GM19452 (cell line): ENCODE measurements at regions not wholly inside any gene's neighbourhood (a gene's known extent, or its start where the extent isn't known, plus 50 kb on each side); places are given as distances from the start of the nearest gene placed in this dataset.
"Not testable (repeated sequence)": the region's sequence is repeated elsewhere in the genome, so short reads cannot be mapped to it uniquely, and the experiment has no call there.

Experiments used
- ATAC-seq: cut with Tn5 transposase; IDR thresholded peaks from one replicate; pipeline ENCODE4 v1.9.1; 2021; ENCODE audit not compliant: unreplicated experiment

DNA sequence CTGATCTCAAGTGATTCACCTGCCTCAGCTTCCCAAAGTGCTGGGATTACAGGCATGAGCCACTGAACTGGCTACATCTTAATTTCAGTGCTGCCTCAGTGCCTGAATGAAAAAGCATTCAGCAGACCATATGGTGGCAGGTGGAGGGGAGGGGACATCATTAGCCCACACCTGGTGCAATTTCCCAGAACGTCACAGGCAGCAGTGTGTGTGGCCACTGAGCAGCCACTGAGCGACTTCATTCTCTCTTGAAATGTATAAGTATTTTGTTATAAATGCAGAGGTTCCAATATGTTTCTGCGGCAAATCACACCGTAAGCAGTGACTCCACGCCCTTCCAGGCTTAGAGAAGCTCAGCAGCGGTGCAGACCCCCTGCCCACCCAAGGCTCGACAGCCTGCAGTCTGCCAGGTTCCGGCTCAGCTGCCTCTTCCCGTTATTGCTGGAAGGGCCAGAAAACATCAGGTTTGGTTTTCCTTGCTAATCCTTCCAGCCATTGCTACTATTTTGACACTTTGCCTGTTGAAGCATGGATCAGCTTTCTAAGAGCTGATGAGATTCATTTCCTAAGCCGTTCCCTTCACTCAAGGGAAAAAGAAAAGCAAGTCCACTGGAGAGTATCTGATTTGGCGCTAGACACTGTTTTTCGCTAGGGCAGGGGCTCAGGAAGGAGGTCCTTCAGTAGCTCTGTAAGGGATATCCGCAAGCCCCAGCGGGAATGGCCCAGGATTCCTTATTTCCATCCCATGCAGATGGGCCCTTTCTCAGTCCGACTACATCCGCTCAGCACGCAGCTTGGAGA, 250.7 kb downstream of the VAPA start:
- no peak for ATAC-seq

DNA sequence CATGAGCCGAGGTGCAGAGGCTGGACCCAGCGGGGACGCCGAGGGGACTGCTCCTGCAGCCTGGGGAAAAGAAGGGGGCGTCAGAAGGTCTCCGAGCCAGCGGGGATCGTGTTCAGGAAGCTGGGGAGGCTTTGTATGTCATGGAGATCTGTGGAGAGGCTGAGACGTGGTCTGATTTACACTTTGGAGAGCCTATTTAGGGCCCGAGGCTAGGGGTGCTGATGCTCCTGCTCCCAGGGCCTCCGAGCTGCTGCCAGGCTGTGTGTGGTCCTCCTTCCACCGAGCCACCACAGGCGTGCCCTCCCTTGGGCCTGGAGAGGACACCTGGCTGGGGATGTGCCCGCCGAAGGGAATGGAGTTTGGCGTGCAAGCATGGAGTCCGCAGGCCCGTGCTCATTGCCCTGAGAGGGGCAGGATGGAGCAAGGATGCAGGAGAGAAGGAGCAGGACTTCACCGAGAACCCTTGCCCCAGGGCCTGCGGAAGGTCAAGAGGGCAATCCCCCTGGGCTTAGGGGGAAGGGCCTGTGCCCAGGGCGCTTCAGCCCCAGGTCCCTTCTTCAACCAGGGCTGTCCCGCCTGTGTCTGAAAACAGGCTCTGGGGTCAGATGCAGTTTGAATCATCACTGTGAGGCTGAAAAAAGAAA, 252.5 kb downstream of the VAPA start:
- no peak for ATAC-seq

DNA sequence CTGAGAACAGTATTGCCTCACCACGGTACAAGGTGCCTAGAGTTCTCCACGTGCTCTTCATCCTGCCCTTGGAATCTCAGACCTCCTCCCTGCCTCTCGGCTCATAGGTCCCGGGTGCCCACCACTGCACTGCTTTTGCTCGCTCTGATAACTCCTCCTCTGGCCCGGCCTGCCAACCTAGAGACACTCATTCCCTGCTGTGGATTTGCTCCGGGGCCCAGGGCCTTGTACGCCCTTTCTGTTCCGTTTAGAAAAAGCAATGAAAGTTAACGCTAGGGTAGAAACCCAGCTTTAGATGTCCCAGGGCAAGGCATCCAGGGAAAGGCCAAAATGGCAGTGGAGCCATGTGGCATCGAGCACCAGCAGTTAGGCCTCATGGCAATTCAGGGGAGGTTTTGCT, 253.9 kb downstream of the VAPA start:
- ATAC-seq, result no peak

DNA sequence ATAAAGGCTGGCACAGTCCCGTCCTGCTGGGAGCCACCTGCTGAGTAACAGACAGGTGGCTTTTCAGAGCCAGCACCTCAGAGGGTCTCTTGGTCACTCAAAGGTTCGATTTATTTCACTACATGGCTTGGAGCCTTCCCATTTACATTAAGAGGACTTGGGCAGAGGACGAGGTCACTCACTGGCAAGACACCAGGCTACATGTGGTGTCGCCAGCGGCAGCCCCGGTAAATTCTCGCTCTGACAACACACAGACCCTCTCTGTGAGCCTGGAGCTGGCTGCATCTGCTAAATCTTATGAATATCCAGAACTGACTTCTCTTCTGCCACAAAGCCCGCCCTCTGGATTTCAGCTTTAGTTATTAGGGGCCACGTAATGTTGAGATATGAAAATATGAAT, 254.7 kb downstream of the VAPA start:
- no peak for ATAC-seq

DNA sequence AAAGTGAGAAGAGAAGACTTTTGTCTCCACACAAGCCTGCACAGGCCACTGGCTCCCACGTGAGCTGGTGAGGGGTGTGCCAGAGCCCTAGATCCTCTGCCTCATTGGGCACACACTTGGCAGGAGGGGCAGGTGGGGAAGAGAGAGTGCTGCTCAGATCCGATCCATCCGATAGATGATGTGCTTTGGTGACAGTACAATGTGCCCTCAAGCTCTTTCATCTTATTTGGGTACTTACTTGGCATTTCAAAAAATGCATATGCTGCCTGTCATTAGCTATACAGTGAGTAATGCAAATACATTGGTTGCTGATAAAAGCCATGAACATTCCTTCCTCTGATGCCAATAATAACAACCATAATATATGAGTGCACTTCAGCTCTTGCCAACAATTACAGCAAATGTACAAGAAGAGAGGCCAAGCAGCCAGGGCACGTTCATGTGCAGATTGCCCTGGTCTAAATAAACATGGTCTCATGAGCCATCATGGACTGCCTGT, 255.3 kb downstream of the VAPA start:
- no peak for ATAC-seq

DNA sequence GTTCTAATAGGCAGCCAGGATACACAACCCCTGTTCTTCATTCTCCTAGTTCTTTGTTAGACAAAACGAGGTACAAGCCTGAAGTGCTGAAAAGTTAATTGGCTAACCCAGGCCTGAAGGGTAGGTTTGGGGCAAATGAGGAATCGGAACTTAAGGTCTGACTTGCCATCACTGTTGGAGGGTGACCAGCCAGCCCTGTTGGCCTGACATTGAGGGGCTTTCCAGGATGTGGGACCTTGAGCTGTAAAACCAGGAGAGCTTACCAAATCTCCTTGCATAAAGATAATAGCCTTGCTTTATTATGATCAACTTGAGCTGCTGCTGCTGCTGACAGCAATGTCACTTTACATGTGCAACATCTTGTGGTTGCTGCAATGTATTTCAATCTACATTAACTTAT, 256.0 kb downstream of the VAPA start:
- ATAC-seq, result no peak

DNA sequence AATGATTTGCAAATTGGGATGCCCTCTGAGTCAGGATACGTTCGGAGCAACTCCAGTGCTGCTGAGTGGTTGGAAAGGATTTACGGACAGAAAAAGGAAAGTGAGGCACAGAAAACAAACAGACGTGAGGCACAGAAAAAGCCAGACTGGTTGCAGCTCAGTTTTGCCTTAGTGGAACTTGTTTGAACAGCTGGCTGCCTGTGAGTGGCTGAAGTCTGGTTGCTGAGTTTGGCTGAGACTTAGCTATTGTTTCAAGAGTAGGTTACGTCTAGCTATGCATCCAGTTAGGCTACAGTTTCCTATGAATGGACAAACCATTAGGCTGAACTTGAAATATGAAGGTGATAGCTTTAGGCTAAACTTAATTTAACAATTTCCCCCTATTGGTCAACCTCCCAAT, 256.6 kb downstream of the VAPA start:
- ATAC-seq, result no peak

DNA sequence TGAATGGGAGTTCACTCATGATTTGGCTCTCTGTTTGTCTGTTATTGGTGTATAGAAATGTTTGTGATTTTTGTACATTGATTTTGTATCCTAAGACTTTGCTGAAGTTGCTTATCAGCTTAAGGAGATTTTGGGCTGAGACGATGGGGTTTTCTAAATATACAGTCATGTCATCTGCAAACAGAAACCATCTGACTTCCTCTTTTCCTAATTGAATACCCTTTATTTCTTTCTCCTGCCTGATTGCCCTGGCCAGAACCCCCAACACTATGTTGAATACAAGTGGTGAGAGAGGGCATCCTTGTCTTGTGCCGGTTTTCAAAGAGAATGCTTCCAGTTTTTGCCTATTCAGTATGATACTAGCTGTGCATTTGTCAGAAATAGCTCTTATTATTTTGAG, 261.5 kb downstream of the VAPA start:
- ATAC-seq, result not testable (repeated sequence)

DNA sequence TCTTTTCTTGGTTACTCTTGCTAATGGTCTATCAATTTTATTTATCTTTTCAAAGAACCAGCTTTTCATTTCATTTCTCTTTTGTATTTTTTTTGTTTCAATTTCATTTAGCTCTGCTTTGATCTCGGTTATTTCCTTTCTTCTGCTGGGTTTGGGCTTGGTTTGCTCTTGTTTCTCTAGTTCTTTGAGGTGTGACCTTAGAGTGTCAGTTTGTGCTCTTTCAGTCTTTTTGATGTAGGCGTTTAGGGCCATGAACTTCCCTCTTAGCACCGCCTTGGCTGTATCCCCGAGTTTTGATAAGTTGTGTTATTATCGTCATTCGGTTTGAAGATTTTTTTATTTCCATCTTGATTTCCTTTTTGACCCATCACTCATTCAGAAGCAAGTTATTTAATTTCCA, 265.5 kb downstream of the VAPA start:
- not testable (repeated sequence) for ATAC-seq

DNA sequence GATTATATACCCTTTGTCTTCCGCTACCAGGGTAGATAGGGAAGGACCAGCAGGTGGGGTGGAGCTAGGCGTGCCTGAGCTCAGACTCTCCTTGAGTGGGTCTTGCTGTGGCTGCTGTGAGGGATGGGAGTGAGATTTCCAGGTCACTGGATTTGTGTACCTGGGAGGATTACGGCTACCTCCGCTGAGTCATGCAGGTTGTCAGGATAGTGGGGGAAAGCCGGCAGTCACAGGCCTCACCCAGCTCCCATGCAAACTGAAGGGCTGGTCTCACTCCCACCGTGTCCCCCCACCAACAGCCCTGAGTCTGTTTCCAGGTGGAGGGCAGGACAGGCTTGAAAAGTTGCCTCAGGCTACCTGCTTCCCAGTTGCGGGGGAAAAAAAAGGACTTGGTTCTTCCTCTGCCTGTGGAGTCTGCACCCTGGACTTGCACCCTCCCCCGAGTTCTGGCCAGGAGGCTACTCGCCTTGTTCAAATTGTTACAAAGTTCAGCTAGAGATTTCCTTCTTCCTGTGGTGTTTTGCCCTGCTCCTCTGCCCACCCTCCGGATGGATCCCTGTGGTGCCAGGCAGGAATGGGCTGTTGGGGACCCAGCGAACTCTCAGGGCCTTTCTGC, 268.3 kb downstream of the VAPA start:
- no peak for ATAC-seq

DNA sequence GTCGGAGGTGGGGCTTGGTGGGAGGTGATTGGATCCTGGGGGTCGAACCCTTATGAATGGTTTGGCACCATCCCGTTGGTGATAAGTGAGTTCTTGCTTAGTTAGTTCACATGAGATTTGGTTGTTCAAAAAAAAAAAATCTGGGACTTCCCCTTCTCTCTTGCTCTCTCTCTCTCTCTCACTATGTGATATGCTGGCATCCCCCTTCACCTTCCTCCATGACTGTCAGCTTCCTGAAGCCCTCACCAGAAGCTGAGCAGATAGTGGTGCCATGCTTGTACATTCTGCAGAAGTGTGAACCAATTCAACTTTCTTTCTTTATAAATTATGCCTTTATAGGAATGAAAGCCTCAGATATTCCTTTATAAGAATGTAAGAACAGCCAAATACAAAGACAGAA, 269.7 kb upstream of the APCDD1 start:
- no peak for ATAC-seq

DNA sequence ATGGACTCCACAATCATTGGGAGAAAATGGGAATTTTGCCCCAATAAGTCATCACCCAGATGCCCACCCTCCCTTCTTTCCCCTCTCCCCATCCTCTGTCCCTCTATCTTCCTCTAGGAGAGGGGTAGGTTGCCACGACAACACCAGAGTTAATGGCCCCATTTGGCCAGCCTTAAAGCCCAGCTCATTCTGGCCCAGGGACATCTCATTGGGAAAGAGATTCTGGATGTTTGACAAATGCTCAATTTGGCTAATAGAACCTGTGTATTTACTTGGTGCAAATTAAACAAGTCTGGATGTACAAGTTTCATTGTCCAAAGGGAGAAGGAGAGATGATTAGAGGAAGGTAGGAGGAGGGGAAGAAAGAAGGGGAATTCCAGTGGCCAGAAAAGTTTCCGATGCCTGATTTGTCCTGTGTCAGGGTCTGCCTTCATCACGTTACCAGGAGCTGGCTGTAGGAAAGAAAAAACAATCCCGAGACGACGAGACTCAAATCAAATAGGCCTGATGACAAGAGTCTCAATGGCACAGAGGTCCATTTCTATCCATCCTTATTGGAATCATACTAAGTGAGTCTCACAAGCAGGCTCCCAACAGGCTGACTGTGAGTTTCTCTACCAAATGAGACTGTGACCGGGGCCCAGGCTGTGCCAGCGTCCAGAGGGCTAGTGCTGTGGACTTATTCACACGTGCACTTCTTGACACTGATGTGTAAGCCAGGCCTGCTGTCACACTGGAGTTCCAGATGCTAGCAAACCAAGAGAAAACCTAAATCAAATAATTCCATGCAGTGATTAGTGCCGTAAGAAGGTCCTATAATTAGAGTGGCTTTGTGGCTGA, 265.2 kb upstream of the APCDD1 start:
- ATAC-seq, result no peak

DNA sequence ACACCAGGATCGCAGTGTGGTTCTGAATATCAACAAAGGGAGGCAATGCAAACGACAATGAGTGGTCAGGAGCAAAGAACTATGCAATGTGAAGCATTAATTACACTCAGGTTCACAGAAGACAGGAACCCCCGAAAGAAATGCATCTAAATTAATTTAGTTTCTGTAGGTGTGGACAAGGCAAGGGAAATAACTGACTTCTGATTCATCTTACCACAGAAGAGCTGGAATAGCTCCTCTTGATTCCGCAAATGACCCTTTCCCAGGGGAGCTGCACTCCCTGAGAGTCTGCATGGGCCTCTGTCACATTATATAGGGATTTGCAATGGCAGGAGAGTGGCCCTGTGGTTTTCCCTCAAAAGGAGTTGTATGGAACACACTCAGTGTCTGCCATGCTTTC, 263.9 kb upstream of the APCDD1 start:
- no peak for ATAC-seq

DNA sequence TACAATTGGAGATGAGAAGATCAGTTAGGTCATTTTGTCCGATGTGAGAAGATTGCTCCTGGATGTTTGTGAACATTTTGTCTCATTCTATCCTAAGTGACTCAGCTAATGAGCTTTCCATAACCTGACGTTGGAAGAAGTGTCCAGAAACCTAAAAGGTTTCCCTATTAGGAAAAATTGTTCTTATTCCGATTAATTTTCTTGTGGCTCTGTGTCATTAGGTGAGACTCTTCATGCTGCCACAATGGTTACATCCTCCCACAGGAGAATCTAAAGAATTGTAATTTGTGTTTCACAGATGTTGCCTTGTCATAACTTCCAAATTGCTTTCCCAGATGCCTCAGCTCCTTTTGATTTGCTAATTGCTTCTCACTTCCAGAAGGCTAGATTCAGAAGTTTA, 261.0 kb upstream of the APCDD1 start:
- ATAC-seq, result no peak

DNA sequence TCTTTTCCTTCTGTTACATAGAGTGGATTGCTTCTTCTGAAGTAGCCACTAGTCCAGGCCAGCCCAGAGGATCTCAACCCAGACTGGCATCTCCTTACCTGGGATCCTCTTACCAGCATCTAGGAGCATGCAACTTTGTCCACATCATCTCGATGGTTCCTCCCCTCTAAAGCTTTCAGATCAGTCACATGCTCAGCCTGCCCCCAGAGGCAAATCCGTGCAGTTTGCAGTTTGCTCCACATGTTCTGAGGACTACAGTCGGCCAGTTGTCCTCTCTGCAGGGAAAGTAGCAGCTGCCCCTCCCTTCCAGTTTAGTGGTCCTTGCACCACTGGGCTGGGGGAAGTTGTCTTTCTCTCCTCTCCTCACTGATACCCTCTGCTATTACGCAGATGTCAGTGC, 259.8 kb upstream of the APCDD1 start:
- ATAC-seq, result no peak

DNA sequence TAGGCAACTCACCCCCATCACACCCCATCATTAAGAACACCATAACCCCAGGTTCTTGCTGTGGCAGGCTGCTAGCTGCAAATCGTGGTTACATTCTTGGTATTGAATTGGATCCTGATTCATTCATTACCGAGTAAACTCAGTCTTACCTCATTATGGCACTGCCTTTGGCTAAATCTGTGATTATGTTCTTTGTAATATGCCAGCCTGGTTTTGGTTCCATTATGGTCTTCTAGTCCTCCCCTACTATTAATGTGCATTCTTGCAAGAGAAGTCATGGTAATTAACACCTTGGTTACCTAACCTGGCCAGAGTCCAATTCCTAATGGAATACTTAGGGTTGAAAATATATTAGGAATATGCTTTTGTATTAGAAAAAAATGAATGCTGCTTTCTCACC, 258.9 kb upstream of the APCDD1 start:
- ATAC-seq, result no peak

DNA sequence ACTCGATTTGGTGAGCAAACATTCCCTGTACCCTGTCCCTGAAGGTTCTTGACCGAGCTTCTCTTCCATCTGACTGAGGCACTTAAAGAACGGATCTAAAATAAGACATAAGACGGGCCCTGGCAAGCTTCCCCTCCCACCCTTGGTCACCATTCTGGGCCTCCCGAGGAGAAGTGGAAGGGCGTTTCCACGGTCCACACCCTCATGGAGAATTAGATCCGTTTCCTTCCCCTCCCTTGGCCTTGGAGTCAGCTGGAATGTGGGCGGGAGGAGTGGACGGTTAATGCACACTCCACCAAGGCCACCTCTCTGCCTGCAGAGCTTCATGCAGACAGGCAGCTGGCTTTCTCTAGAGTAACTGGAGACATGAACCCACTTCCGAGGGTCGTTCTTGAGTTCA, 257.3 kb upstream of the APCDD1 start:
- ATAC-seq, result no peak

DNA sequence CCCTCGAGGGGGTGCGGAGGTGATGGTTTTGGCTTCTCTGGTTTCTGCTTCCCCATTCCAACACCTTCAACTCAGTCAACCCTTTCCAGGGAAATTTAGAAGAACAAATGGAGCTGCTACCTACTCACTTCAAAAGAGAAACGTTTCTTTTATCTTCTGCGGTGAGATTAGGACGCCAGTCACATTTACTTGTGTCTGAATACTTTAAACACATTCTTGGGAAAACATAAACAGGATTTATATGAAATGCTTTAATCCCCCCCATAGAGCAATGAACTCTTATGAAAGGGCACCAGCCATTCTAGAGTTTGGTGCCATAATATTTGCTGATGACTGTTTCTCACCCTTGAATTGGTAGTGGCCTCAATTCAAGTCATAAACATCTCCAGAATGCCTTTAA, 253.2 kb upstream of the APCDD1 start:
- no peak for ATAC-seq

DNA sequence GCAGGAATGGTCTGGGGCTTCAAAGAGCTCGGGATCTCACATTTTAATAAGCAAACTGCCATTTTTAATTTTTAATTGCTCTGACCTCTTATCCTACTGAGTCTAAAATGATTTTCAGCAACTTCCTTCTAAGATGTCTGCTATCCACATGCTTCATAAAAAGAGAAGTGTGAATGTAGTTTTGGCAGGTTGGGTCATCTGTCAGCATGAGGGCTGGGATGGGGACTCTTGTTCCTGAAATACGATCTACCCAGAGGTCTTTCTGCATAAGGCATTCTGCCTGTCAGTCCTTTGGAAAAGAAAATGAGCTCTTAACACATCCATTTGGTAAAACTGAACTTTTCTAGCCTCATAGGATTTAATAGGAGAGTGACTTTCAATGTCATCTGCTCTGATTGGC, 252.8 kb upstream of the APCDD1 start:
- ATAC-seq, result no peak

DNA sequence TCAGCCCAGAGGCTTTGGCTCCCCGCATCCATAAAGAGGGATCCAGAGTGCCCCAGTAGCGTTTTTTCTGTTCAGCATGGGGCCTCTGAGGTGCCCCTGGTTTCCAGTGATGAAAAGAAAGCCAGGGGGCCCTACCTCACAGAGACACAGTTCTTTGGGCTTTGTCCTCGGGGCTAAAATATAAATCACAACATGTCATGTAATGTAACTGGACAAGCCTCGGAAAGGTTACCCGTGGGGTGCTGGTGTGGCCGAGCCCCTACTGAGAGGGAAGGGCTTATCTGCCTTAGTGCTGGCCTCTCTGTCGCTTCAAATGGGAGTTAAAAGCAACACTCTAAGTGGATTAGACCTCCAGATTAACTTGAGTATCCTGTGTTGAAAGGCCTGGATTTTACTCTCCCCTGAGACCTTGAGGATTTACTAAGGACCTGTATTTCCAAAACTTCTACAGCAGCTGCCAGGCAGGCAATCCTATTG, 251.6 kb upstream of the APCDD1 start:
- no peak for ATAC-seq

DNA sequence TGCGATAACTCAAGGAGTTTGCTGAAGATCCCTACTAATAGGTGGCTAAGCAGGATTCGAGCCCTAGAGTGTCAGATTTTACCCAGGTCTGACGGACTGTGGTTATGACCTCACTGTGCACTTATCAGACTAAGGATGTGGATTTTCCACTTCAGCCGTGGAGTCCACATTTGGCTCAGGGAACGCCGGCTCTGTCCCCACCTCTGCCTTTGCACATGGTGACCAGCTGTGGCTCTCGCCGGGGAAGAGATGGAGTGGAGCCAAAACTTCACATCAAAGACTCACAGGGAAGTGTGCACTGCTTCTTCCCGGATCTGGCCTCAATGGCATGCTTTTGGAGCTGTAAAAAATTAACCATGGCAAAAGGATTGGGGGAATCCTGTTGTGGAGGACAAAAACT, 249.3 kb upstream of the APCDD1 start:
- ATAC-seq, result no peak
